ENCODE measurements at regions not wholly inside any gene's neighbourhood (a gene's known extent, or its start where the extent isn't known, plus 50 kb on each side); places are given as distances from the start of the nearest gene placed in this dataset.

- no peak for DNase-seq
- no peak for TF ChIP-seq CTCF (IDR thresholded peaks at IDR 0.05; ENCODE audit: borderline replicate concordance)
- H3K36me3 ChIP-seq: no peaks in the 10 kb centered on the region
- H3K27me3 ChIP-seq (ENCODE audit: low read depth): peaks cover 50% of the 10 kb centered on the region
- H3K4me3 ChIP-seq: no peak overlapping the region
- H3K4me1 ChIP-seq: no peaks in the 10 kb centered on the region
- no peak overlapping the region for H3K27ac ChIP-seq (replicated peaks)
- intact Hi-C loops (cut with micrococcal nuclease): no loop called here
- peaks cover 6% of the 10 kb centered on the region for H3K9me3 ChIP-seq (replicated peaks)
These were observed 137.4 kb downstream of the TFAP2C start for GRCh38 chr20:56766528-56766927.

- no peak for TF ChIP-seq CTCF (IDR thresholded peaks at IDR 0.05; ENCODE audit: borderline replicate concordance)
- no peak for DNase-seq
These were observed 141.0 kb downstream of the TFAP2C start for GRCh38 chr20:56769921-56770600.

GRCh38 chr20:56773749-56774148 is 144.6 kb downstream of the TFAP2C start:
- H3K4me1 ChIP-seq: peaks cover 2% of the 10 kb centered on the region
- no peak overlapping the region for H3K4me3 ChIP-seq
- no peaks in the 10 kb centered on the region for H3K9me3 ChIP-seq (replicated peaks)
- H3K27ac ChIP-seq (replicated peaks): no peak overlapping the region
- H3K36me3 ChIP-seq: no peaks in the 10 kb centered on the region
- intact Hi-C loops (cut with micrococcal nuclease): no loop called here
- peaks cover 82% of the 10 kb centered on the region for H3K27me3 ChIP-seq (ENCODE audit: low read depth)
- DNase-seq: no peak
- TF ChIP-seq CTCF (IDR thresholded peaks at IDR 0.05; ENCODE audit: borderline replicate concordance): no peak

More at GRCh38 chr20:56769921-56770600, 141.0 kb downstream of the TFAP2C start:
- intact Hi-C loops (cut with micrococcal nuclease): no loop called here
- Histone ChIP-seq H3K36me3 (no peaks in the 10 kb centered on the region), H3K4me3 (no peak overlapping the region), H3K27me3 (ENCODE audit: low read depth) (peaks cover 71% of the 10 kb centered on the region), H3K9me3 (replicated peaks) (peaks cover 6% of the 10 kb centered on the region), H3K27ac (replicated peaks) (no peak overlapping the region), H3K4me1 (no peaks in the 10 kb centered on the region)

- DNase-seq: no peak
- no peak overlapping the region for H3K27ac ChIP-seq (replicated peaks)
- H3K27me3 ChIP-seq (ENCODE audit: low read depth): peaks cover 88% of the 10 kb centered on the region
- H3K4me3 ChIP-seq: no peak overlapping the region
- H3K9me3 ChIP-seq (replicated peaks): no peaks in the 10 kb centered on the region
- no peak for TF ChIP-seq CTCF (IDR thresholded peaks at IDR 0.05; ENCODE audit: borderline replicate concordance)
- peaks cover 6% of the 10 kb centered on the region for H3K4me1 ChIP-seq
- H3K36me3 ChIP-seq: no peaks in the 10 kb centered on the region
- intact Hi-C loops (cut with micrococcal nuclease): no loop called here
These were observed 145.8 kb downstream of the TFAP2C start for GRCh38 chr20:56774873-56775272.

GRCh38 chr20:56776345-56776744 is 147.2 kb downstream of the TFAP2C start:
- Histone ChIP-seq H3K4me1 (peaks cover 6% of the 10 kb centered on the region), H3K27ac (replicated peaks) (no peak overlapping the region), H3K9me3 (replicated peaks) (no peaks in the 10 kb centered on the region), H3K36me3 (no peaks in the 10 kb centered on the region), H3K4me3 (no peak overlapping the region), H3K27me3 (ENCODE audit: low read depth) (peaks cover 94% of the 10 kb centered on the region)
- no peak for TF ChIP-seq CTCF (IDR thresholded peaks at IDR 0.05; ENCODE audit: borderline replicate concordance)
- no peak for DNase-seq
- intact Hi-C loops (cut with micrococcal nuclease): no loop called here
